MCF 10A (cell line): ENCODE measurements at regions not wholly inside any gene's neighbourhood (a gene's known extent, or its start where the extent isn't known, plus 50 kb on each side); places are given as distances from the start of the nearest gene placed in this dataset.

ENCODE experiments used
- BruUV-seq: library from RNA; stranded (reverse); fragments of 400-500 nt; replicated peaks from 2 replicates; lab custom pipeline; 2021; lab: Mats Ljungman, UMichigan
- CTCF ChIA-PET: fragments of 300-600 bp; sonication (Branson Sonifier 250); formaldehyde crosslinking; extraction: SDS; loops from one replicate; lab custom pipeline; 2021; ENCODE audit warnings: antibody characterized with exemption, inconsistent platforms; lab: Yijun Ruan, JAX
- POLR2A ChIA-PET: fragments of 300-600, 350-650 bp; sonication (Branson Sonifier 250); formaldehyde crosslinking; extraction: SDS; loops from one replicate; lab custom pipeline; 2020; ENCODE audit warnings: antibody characterized with exemption, inconsistent platforms; lab: Yijun Ruan, JAX
- DNase-seq: peaks from one replicate; pipeline ENCODE4 v3.0.0-alpha.2; 2018; ENCODE audit not compliant: unreplicated experiment
- H3K27ac Mint-ChIP-seq: one replicate; pipeline ENCODE4 v1.8.0; 2022; ENCODE audit warnings: mild to moderate bottlenecking, low read depth, mixed read lengths; ENCODE audit not compliant: unreplicated experiment
- H3K27me3 Mint-ChIP-seq: one replicate; pipeline ENCODE4 v1.8.0; 2022; ENCODE audit warnings: mixed read lengths; ENCODE audit not compliant: insufficient read depth, unreplicated experiment
- H3K36me3 Mint-ChIP-seq: one replicate; pipeline ENCODE4 v1.8.0; 2022; ENCODE audit warnings: mild to moderate bottlenecking, moderate library complexity, mixed read lengths; ENCODE audit not compliant: insufficient read depth, unreplicated experiment
- H3K4me1 Mint-ChIP-seq: one replicate; pipeline ENCODE4 v1.8.0; 2022; ENCODE audit warnings: mixed read lengths; ENCODE audit not compliant: insufficient read depth, unreplicated experiment
- H3K4me3 Mint-ChIP-seq: one replicate; pipeline ENCODE4 v1.8.0; 2022; ENCODE audit warnings: mild to moderate bottlenecking, moderate library complexity, mixed read lengths; ENCODE audit not compliant: unreplicated experiment
- H3K9me3 Mint-ChIP-seq: one replicate; pipeline ENCODE4 v1.8.0; 2022; ENCODE audit warnings: mixed read lengths; ENCODE audit not compliant: unreplicated experiment
- CTCF ChIP-seq: fragments of 200-600 bp; IDR thresholded peaks from one replicate; pipeline ENCODE4 v1.8.0; 2022; ENCODE audit warnings: antibody characterized with exemption, mild to moderate bottlenecking; ENCODE audit not compliant: unreplicated experiment
- intact Hi-C: fragments of 100-400 bp; cut with micrococcal nuclease; formaldehyde crosslinking; loops from 2 replicates; pipeline ENCODE4 v1.14.1; 2022

GRCh38 chr5:30736669-30737068, 456.8 kb upstream of the CDH6 start:
- no peak overlapping the region for H3K4me3 Mint-ChIP-seq
- no peaks in the 10 kb centered on the region for H3K27me3 Mint-ChIP-seq
- no peak for TF ChIP-seq CTCF
- ChIA-PET CTCF (no interaction called here), POLR2A (no interaction called here)
- no TSS peak for BruUV-seq
- H3K4me1 Mint-ChIP-seq, result peaks cover 8% of the 10 kb centered on the region
- H3K9me3 Mint-ChIP-seq, result peaks cover 10% of the 10 kb centered on the region
- intact Hi-C loops, result no loop called here
- H3K27ac Mint-ChIP-seq, result no peak overlapping the region
- DNase-seq, result peak; percentile 22
- H3K36me3 Mint-ChIP-seq, result no peaks in the 10 kb centered on the region

- peaks cover 10% of the 10 kb centered on the region for H3K9me3 Mint-ChIP-seq
- H3K4me3 Mint-ChIP-seq, result no peak overlapping the region
- no peak for DNase-seq
- POLR2A ChIA-PET, result no interaction called here
- peaks cover 8% of the 10 kb centered on the region for H3K4me1 Mint-ChIP-seq
- no peak overlapping the region for H3K27ac Mint-ChIP-seq
- H3K27me3 Mint-ChIP-seq, result no peaks in the 10 kb centered on the region
- no TSS peak for BruUV-seq
- CTCF ChIA-PET, result interaction anchor here (0.7 kb wide), 1 partner anchor 504 kb away, joined by 3 read pairs; no protein-coding TSS in a partner anchor
- no peaks in the 10 kb centered on the region for H3K36me3 Mint-ChIP-seq
- intact Hi-C loops, result no loop called here
- TF ChIP-seq CTCF, result no peak
These were observed 459.4 kb upstream of the CDH6 start for GRCh38 chr5:30734118-30734517.

GRCh38 chr5:30725073-30725472, 468.4 kb upstream of the CDH6 start:
- H3K27me3 Mint-ChIP-seq, result no peaks in the 10 kb centered on the region
- POLR2A ChIA-PET, result no interaction called here
- CTCF ChIA-PET, result interaction anchor here (0.6 kb wide), 1 partner anchor 262 kb away, joined by 3 read pairs; no protein-coding TSS in a partner anchor
- no peaks in the 10 kb centered on the region for H3K9me3 Mint-ChIP-seq
- no peaks in the 10 kb centered on the region for H3K36me3 Mint-ChIP-seq
- no TSS peak for BruUV-seq
- no peak overlapping the region for H3K27ac Mint-ChIP-seq
- no peaks in the 10 kb centered on the region for H3K4me1 Mint-ChIP-seq
- no peak for TF ChIP-seq CTCF
- no peak overlapping the region for H3K4me3 Mint-ChIP-seq
- intact Hi-C loops, result no loop called here
- no peak for DNase-seq

GRCh38 chr5:30698217-30698616, 495.3 kb upstream of the CDH6 start:
- H3K36me3 Mint-ChIP-seq, result no peaks in the 10 kb centered on the region
- no peak for DNase-seq
- POLR2A ChIA-PET, result no interaction called here
- no TSS peak for BruUV-seq
- no peaks in the 10 kb centered on the region for H3K27me3 Mint-ChIP-seq
- peaks cover 8% of the 10 kb centered on the region for H3K9me3 Mint-ChIP-seq
- no peak overlapping the region for H3K4me3 Mint-ChIP-seq
- intact Hi-C loops, result no loop called here
- no peak overlapping the region for H3K27ac Mint-ChIP-seq
- H3K4me1 Mint-ChIP-seq, result no peaks in the 10 kb centered on the region
- TF ChIP-seq CTCF, result no peak
- CTCF ChIA-PET, result no interaction called here
